ENCODE measurements at regions not wholly inside any gene's neighbourhood (a gene's known extent, or its start where the extent isn't known, plus 50 kb on each side); places are given as distances from the start of the nearest gene placed in this dataset.

DNA sequence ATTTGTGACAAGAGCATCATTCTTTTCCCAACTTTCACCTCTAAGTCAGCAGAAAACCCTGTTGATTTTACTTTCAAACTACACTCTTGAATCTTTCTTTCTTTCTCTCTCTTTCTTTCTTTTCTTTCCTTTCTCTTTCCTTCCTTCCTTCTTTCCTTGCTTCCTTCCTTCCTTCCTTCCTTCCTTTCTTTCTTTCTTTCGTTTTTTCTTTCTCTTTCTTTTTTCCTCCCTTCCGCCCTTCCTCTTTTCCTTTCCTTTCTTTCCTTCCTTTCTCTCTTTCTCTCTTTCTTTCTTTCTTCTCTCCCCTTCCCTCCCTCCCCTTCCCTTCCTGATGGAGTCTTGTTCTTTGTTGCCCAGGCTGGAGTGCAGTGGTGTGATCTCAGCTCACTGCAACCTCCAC is 649.5 kb downstream of the PLCL1 start:
- TF ChIP-seq, protein P1, sequence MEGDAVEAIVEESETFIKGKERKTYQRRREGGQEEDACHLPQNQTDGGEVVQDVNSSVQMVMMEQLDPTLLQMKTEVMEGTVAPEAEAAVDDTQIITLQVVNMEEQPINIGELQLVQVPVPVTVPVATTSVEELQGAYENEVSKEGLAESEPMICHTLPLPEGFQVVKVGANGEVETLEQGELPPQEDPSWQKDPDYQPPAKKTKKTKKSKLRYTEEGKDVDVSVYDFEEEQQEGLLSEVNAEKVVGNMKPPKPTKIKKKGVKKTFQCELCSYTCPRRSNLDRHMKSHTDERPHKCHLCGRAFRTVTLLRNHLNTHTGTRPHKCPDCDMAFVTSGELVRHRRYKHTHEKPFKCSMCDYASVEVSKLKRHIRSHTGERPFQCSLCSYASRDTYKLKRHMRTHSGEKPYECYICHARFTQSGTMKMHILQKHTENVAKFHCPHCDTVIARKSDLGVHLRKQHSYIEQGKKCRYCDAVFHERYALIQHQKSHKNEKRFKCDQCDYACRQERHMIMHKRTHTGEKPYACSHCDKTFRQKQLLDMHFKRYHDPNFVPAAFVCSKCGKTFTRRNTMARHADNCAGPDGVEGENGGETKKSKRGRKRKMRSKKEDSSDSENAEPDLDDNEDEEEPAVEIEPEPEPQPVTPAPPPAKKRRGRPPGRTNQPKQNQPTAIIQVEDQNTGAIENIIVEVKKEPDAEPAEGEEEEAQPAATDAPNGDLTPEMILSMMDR (IDR thresholded peaks at IDR 0.05; ENCODE audit: low read length) = no peak
- no peak for TF ChIP-seq EZH2 (optimal IDR thresholded peaks at IDR 0.05; ENCODE audit: low read depth, low read length)
